Activated naive CD8-positive, alpha-beta T cell (primary cell): ENCODE measurements at regions not wholly inside any gene's neighbourhood (a gene's known extent, or its start where the extent isn't known, plus 50 kb on each side); places are given as distances from the start of the nearest gene placed in this dataset.

Experiments
- H3K27ac Mint-ChIP-seq: one replicate; pipeline ENCODE4 v1.8.0; 2021; ENCODE audit warnings: mixed read lengths
- H3K27me3 Mint-ChIP-seq: one replicate; pipeline ENCODE4 v1.8.0; 2021; ENCODE audit warnings: mixed read lengths
- H3K36me3 Mint-ChIP-seq: one replicate; pipeline ENCODE4 v1.8.0; 2021; ENCODE audit warnings: mixed read lengths
- H3K4me1 Mint-ChIP-seq: one replicate; pipeline ENCODE4 v1.8.0; 2021; ENCODE audit warnings: low read depth, mixed read lengths
- H3K4me3 Mint-ChIP-seq: one replicate; pipeline ENCODE4 v1.8.0; 2021; ENCODE audit warnings: mild to moderate bottlenecking, mixed read lengths
- H3K9me3 Mint-ChIP-seq: one replicate; pipeline ENCODE4 v1.8.0; 2021; ENCODE audit warnings: low read depth, mixed read lengths

DNA sequence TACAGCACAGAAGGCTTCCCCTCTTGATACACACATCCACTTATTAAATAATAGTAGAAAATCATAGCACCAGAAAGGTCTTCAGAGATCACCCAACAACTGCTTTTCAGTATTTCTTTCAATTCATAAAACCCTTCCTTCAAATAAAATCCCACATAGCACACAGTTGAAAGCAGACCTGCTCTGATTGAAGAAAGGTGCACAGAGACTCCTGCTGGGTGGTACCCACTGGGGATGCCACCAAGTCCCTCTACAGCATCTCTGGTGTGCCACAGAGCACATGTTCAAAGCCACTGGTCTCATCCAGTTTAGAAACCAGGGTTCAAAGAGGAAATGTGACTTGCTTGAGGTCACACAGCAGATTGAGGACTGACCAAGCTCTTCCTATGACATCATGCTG, 427.5 kb downstream of the BCL11B start:
- H3K4me1 Mint-ChIP-seq, result peaks cover 11% of the 10 kb centered on the region
- H3K27ac Mint-ChIP-seq, result peak overlapping the region; percentile 23
- H3K27me3 Mint-ChIP-seq, result no peaks in the 10 kb centered on the region
- peaks cover 3% of the 10 kb centered on the region for H3K36me3 Mint-ChIP-seq
- no peaks in the 10 kb centered on the region for H3K9me3 Mint-ChIP-seq
- H3K4me3 Mint-ChIP-seq, result no peak overlapping the region

DNA sequence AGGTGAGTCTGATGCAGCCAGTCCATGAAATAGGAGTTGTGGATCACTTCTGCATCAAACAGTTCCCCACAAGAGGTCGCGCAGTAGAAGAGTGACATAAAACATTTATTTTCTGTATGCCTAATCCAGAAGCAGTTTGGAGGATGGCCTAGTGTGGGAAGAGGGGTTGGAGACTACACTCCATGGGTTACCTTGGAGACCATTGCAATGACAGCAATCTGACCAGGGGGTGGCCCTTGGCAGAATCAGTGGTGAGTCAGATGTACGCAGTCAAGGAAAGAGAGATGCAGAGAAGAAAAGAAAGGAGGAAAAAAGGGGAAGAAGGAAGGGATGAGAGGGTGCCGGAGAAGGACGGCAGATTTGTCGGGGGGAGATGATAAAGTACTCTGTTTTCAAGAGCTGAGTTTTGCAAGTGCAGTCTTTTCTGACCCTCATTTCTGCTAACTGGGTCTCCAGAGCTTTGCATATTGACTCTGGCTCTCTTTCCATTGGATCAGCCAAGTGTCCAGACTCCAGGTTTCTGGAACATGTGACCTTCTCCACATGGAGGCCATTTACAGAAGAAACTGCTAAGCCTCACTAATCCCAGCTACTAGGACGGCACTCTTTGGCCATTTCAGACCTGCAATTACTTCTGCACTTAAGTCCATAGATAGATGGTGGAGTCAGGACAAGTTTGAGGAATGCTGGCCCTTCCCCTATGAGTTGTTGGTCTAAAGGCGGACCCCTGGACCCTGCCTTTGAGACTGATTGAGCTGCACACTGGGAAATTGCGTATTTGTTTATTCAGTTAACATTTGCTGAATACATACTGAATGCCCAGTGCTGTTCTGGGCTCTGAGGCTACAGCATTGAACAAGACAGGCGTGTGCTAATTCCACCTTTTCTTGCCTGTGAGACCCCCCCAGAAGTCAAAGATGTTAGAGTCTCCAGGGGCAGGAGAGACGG, 424.2 kb downstream of the BCL11B start:
- no peaks in the 10 kb centered on the region for H3K27me3 Mint-ChIP-seq
- H3K36me3 Mint-ChIP-seq, result peaks cover 3% of the 10 kb centered on the region
- no peak overlapping the region for H3K27ac Mint-ChIP-seq
- no peak overlapping the region for H3K4me3 Mint-ChIP-seq
- H3K9me3 Mint-ChIP-seq, result no peaks in the 10 kb centered on the region
- peaks cover 11% of the 10 kb centered on the region for H3K4me1 Mint-ChIP-seq

DNA sequence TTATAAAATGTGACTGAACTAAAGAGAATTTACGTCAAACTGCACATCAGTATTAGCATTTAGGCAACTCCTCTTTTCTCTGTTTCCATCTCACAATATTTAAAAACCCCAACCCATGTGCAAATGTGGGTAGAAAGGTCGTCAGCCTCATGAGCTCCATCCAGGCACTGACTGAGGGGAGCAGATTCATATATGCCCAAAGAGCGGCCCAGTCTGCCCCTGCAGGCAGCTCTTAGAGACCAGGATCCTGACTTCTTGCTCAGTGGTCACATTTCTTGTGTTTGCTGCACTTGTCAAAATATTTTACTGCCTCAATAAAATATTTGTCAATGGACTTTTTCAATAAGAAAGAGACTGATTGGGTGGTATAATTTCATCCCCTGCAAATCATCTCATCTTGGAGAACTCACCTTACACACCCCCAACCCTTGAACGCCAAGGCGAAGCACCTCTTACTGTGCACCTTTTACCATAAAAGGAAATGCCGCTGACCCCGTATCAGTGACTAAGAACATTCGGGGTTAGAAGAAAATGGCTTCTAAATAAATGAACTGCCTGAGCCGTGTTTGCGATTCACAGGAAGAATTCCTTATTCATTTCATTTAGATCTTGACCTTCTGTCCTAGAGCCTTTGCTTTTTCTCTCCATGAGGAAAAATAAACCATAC, 418.8 kb downstream of the BCL11B start:
- H3K27ac Mint-ChIP-seq, result no peak overlapping the region
- H3K36me3 Mint-ChIP-seq, result no peaks in the 10 kb centered on the region
- H3K4me1 Mint-ChIP-seq, result no peaks in the 10 kb centered on the region
- no peaks in the 10 kb centered on the region for H3K9me3 Mint-ChIP-seq
- no peaks in the 10 kb centered on the region for H3K27me3 Mint-ChIP-seq
- H3K4me3 Mint-ChIP-seq, result no peak overlapping the region

DNA sequence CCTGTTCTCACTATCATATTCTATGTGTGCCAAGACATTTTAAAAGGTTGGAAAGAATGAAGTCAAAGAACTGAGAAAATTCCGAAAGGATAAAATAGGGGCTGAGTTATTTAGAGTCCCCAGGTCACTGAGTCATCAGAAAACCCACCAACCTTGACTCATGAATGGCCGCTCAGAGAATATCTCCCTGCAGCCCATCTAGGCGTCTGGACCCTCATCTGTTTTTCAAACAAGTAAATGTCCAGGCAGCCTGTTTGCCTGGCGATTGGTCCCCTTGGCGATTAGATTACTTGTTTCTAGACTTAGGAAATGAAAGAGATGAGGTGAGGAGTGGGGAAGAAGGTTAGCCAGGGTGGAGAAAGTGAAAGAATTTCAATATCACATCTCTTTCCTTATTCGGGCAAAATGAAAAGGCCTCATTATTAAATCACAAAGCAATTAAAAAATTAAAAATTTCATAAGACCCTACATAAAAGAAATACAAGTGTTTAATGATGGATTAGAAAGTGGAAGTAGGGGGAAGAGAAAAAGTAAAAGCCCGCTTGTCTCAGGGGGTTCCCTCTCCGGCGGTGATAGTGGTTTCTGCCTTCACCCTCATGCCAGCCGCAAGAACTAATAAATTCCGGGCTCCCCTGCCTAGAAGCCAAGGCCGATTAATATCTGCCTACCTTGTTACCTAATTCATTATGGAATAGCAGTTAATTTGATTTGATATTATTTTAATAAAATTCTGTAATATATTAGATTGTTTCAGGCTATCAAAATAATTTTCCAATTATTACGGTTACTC, 415.9 kb downstream of the BCL11B start:
- no peaks in the 10 kb centered on the region for H3K4me1 Mint-ChIP-seq
- H3K27ac Mint-ChIP-seq, result no peak overlapping the region
- H3K36me3 Mint-ChIP-seq, result no peaks in the 10 kb centered on the region
- no peak overlapping the region for H3K4me3 Mint-ChIP-seq
- H3K9me3 Mint-ChIP-seq, result no peaks in the 10 kb centered on the region
- H3K27me3 Mint-ChIP-seq, result no peaks in the 10 kb centered on the region

- no peaks in the 10 kb centered on the region for H3K9me3 Mint-ChIP-seq
- H3K36me3 Mint-ChIP-seq, result no peaks in the 10 kb centered on the region
- no peaks in the 10 kb centered on the region for H3K27me3 Mint-ChIP-seq
- no peak overlapping the region for H3K27ac Mint-ChIP-seq
- no peak overlapping the region for H3K4me3 Mint-ChIP-seq
- no peaks in the 10 kb centered on the region for H3K4me1 Mint-ChIP-seq
Observed at GRCh38 chr14:98858158-98858557, 413.8 kb downstream of the BCL11B start.

GRCh38 chr14:98858561-98858960, 413.4 kb downstream of the BCL11B start:
- H3K27ac Mint-ChIP-seq, result no peak overlapping the region
- H3K4me3 Mint-ChIP-seq, result no peak overlapping the region
- no peaks in the 10 kb centered on the region for H3K9me3 Mint-ChIP-seq
- H3K27me3 Mint-ChIP-seq, result no peaks in the 10 kb centered on the region
- no peaks in the 10 kb centered on the region for H3K36me3 Mint-ChIP-seq
- no peaks in the 10 kb centered on the region for H3K4me1 Mint-ChIP-seq

GRCh38 chr14:98859301-98859700, 412.7 kb downstream of the BCL11B start:
- Mint-ChIP-seq H3K9me3 (no peaks in the 10 kb centered on the region), H3K36me3 (no peaks in the 10 kb centered on the region), H3K27ac (no peak overlapping the region), H3K4me1 (no peaks in the 10 kb centered on the region), H3K27me3 (no peaks in the 10 kb centered on the region), H3K4me3 (no peak overlapping the region)

DNA sequence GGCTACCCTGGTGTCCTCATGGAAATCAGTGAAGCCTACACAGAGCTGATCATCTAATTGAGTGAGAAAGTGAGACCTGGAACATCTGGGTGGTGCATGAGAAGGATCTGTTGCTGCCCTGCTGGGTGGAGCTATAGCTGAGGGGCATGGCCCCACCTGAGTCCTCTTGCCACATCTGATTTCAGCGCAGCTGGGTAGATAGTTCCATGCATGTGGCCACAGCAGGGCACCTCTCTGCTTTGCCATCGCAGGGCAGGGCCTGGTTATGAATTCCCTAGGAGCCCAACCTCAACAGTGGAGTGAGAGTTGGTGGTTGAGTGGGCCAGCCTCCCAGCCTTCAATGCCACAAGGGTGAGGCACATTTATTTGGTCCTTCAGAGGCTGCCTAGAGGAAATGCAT, 407.8 kb downstream of the BCL11B start:
- Mint-ChIP-seq H3K4me1 (peaks cover 9% of the 10 kb centered on the region), H3K36me3 (peaks cover 3% of the 10 kb centered on the region), H3K4me3 (no peak overlapping the region), H3K9me3 (no peaks in the 10 kb centered on the region), H3K27me3 (no peaks in the 10 kb centered on the region), H3K27ac (no peak overlapping the region)

DNA sequence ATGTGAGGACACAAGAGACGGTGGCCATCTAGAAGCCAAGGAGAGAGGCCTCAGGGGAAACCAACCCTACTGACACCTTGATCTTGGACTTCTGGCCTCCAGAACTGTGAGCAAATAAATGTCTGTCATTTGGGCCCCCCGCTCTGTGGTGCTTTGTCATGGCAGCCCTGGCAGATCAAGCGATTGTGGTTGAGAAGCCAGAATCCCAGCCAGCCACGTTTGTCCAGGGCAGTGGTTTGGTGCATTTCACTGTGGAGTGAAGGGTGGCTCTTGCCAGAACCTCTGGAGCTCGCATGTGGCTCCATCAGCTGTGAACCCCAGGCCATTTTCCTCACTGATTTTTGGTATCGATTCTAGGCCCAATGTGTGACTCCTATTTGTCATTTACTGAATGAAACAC, 404.9 kb downstream of the BCL11B start:
- H3K36me3 Mint-ChIP-seq, result peaks cover 3% of the 10 kb centered on the region
- H3K27ac Mint-ChIP-seq, result no peak overlapping the region
- H3K9me3 Mint-ChIP-seq, result no peaks in the 10 kb centered on the region
- peaks cover 9% of the 10 kb centered on the region for H3K4me1 Mint-ChIP-seq
- no peaks in the 10 kb centered on the region for H3K27me3 Mint-ChIP-seq
- no peak overlapping the region for H3K4me3 Mint-ChIP-seq

- no peaks in the 10 kb centered on the region for H3K9me3 Mint-ChIP-seq
- no peak overlapping the region for H3K4me3 Mint-ChIP-seq
- H3K27me3 Mint-ChIP-seq, result no peaks in the 10 kb centered on the region
- peaks cover 9% of the 10 kb centered on the region for H3K4me1 Mint-ChIP-seq
- H3K27ac Mint-ChIP-seq, result no peak overlapping the region
- H3K36me3 Mint-ChIP-seq, result peaks cover 3% of the 10 kb centered on the region
Observed at GRCh38 chr14:98867726-98868125, 404.3 kb downstream of the BCL11B start.

- H3K4me1 Mint-ChIP-seq, result peaks cover 9% of the 10 kb centered on the region
- no peak overlapping the region for H3K27ac Mint-ChIP-seq
- no peaks in the 10 kb centered on the region for H3K27me3 Mint-ChIP-seq
- no peak overlapping the region for H3K4me3 Mint-ChIP-seq
- H3K9me3 Mint-ChIP-seq, result no peaks in the 10 kb centered on the region
- peaks cover 3% of the 10 kb centered on the region for H3K36me3 Mint-ChIP-seq
Observed at GRCh38 chr14:98868866-98869265, 403.1 kb downstream of the BCL11B start.

GRCh38 chr14:98871796-98872195, 400.2 kb downstream of the BCL11B start:
- Mint-ChIP-seq H3K27ac (no peak overlapping the region), H3K4me1 (peaks cover 9% of the 10 kb centered on the region), H3K36me3 (peaks cover 3% of the 10 kb centered on the region), H3K9me3 (no peaks in the 10 kb centered on the region), H3K4me3 (no peak overlapping the region), H3K27me3 (no peaks in the 10 kb centered on the region)

GRCh38 chr14:98877065-98877464, 394.9 kb downstream of the BCL11B start:
- Mint-ChIP-seq H3K4me3 (no peak overlapping the region), H3K27ac (no peak overlapping the region), H3K9me3 (peaks cover 13% of the 10 kb centered on the region), H3K27me3 (no peaks in the 10 kb centered on the region), H3K4me1 (no peaks in the 10 kb centered on the region), H3K36me3 (peaks cover 8% of the 10 kb centered on the region)

DNA sequence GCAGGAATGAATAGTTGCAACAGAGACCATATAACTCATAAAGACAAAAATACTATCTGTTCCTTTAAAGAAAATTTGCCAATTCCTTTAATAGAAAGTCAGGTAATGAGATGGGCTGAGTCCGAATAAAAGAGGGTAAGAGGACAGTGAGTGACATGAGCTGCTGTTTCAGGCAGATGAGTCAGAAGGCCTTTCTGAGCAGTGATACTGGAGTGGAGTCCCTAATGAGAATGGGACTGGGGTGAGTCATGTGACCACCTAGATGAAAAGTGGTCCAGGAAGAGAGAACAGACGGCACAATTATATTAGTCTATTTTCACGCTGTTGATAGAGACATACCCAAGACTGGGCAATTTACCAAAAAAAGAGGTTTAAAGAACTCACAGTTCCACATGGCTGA, 393.7 kb downstream of the BCL11B start:
- peaks cover 8% of the 10 kb centered on the region for H3K36me3 Mint-ChIP-seq
- H3K27me3 Mint-ChIP-seq, result no peaks in the 10 kb centered on the region
- no peak overlapping the region for H3K4me3 Mint-ChIP-seq
- H3K27ac Mint-ChIP-seq, result no peak overlapping the region
- H3K4me1 Mint-ChIP-seq, result no peaks in the 10 kb centered on the region
- peaks cover 13% of the 10 kb centered on the region for H3K9me3 Mint-ChIP-seq

DNA sequence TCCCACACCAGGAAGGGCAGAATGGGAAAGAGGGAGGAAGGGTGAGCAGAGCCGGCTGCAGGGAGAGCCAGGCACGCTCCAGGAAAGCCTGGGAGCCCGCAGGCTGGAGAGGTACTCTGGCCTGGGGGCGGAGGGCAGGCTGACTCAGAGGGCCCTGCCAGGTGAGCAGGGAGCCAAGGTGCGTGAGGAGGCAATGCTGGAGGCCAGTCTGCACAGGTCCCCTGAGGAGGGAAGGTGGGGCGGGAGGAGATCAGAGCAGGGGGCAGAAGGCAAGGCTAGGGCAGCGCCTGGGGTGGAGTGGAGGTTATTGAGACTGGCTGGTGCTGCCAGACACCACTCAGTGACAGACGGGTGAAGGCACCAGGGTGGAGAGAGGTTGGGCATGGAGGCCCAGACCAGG, 385.0 kb downstream of the BCL11B start:
- Mint-ChIP-seq H3K36me3 (no peaks in the 10 kb centered on the region), H3K9me3 (no peaks in the 10 kb centered on the region), H3K27ac (no peak overlapping the region), H3K4me1 (peaks cover 10% of the 10 kb centered on the region), H3K27me3 (no peaks in the 10 kb centered on the region), H3K4me3 (no peak overlapping the region)
